ENCODE measurements at regions not wholly inside any gene's neighbourhood (a gene's known extent, or its start where the extent isn't known, plus 50 kb on each side); places are given as distances from the start of the nearest gene placed in this dataset.

- no peak for DNase-seq
- Histone ChIP-seq H3K9me3 (no peaks in the 10 kb centered on the region), H3K36me3 (no peaks in the 10 kb centered on the region), H3K4me3 (no peak overlapping the region), H3K27me3 (no peaks in the 10 kb centered on the region), H3K4me1 (peaks cover 0 to 12% (median 0%) of the 10 kb centered on the region in 3 donors), H3K27ac (no peak overlapping the region)
- intact Hi-C loops (cut with DNase I): no loop called here
- TF ChIP-seq CTCF (IDR thresholded peaks at IDR 0.05) (no peak), POLR2A (IDR thresholded peaks at IDR 0.05) (no peak)
Observed at GRCh38 chr4:114077610-114078009, 98.2 kb upstream of the ARSJ start.

- Histone ChIP-seq H3K27me3 (no peaks in the 10 kb centered on the region), H3K27ac (no peak overlapping the region), H3K9me3 (no peaks in the 10 kb centered on the region), H3K4me1 (peaks cover 0 to 12% (median 0%) of the 10 kb centered on the region in 3 donors), H3K36me3 (no peaks in the 10 kb centered on the region), H3K4me3 (no peak overlapping the region)
- DNase-seq: no peak
- intact Hi-C loops (cut with DNase I): no loop called here
- TF ChIP-seq POLR2A (IDR thresholded peaks at IDR 0.05): no peak
- no peak for TF ChIP-seq CTCF (IDR thresholded peaks at IDR 0.05)
Observed at GRCh38 chr4:114078636-114079035, 99.2 kb upstream of the ARSJ start.

- peaks cover 0 to 11% (median 0%) of the 10 kb centered on the region in 3 donors for H3K4me1 ChIP-seq
- no peaks in the 10 kb centered on the region for H3K9me3 ChIP-seq
- no peak overlapping the region for H3K4me3 ChIP-seq
- no peaks in the 10 kb centered on the region for H3K36me3 ChIP-seq
- intact Hi-C loops (cut with DNase I): loop anchor here (2.0 kb wide), 1 partner anchor 17 kb away; no protein-coding TSS in a partner anchor
- no peak for TF ChIP-seq POLR2A (IDR thresholded peaks at IDR 0.05)
- no peak for DNase-seq
- H3K27me3 ChIP-seq: no peaks in the 10 kb centered on the region
- H3K27ac ChIP-seq: no peak overlapping the region
Observed at GRCh38 chr4:114081783-114082182, 102.3 kb upstream of the ARSJ start.

GRCh38 chr4:114082348-114082747, 102.9 kb upstream of the ARSJ start:
- TF ChIP-seq POLR2A (IDR thresholded peaks at IDR 0.05) (no peak), CTCF (IDR thresholded peaks at IDR 0.05) (no peak)
- Histone ChIP-seq H3K4me3 (no peak overlapping the region), H3K27ac (no peak overlapping the region), H3K4me1 (peaks cover 0 to 6% (median 0%) of the 10 kb centered on the region in 3 donors), H3K9me3 (no peaks in the 10 kb centered on the region), H3K27me3 (no peaks in the 10 kb centered on the region), H3K36me3 (no peaks in the 10 kb centered on the region)
- WGBS, 2 donors: 76 to 85% methylated on average over 6 of the region's 6 CpGs
- intact Hi-C loops (cut with DNase I): loop anchor here (2.0 kb wide), 1 partner anchor 16 kb away; no protein-coding TSS in a partner anchor
- DNase-seq: no peak

- Histone ChIP-seq H3K27me3 (no peaks in the 10 kb centered on the region), H3K36me3 (no peaks in the 10 kb centered on the region), H3K9me3 (no peaks in the 10 kb centered on the region), H3K27ac (no peak overlapping the region), H3K4me3 (no peak overlapping the region), H3K4me1 (no peaks in the 10 kb centered on the region)
- intact Hi-C loops (cut with DNase I): no loop called here
- DNase-seq: no peak
- no peak for TF ChIP-seq POLR2A (IDR thresholded peaks at IDR 0.05)
- no peak for TF ChIP-seq CTCF (IDR thresholded peaks at IDR 0.05)
Observed at GRCh38 chr4:114085611-114086345, 106.3 kb upstream of the ARSJ start.

Data from esophagus squamous epithelium (tissue), 5 donors.